ENCODE measurements at regions not wholly inside any gene's neighbourhood (a gene's known extent, or its start where the extent isn't known, plus 50 kb on each side); places are given as distances from the start of the nearest gene placed in this dataset.

- H2BK20ac ChIP-seq (ENCODE audit: low read depth, low read length, poor library complexity, severe bottlenecking) = no peak overlapping the region
- H3K23ac ChIP-seq (ENCODE audit: insufficient read length, low read depth, low read length) = no peak overlapping the region
- no CpG with 5 or more reads among the region's 6 CpGs for WGBS (ENCODE audit: extremely low coverage, insufficient read length, low lambda C conversion rate)
- Mint-ChIP-seq H3K27me3 (ENCODE audit: low read depth) (no peaks in the 10 kb centered on the region), H3K4me1 (0 out of 4 replicates have a peak, but pooled peaks cover 0 to 2% of the 10 kb centered on the region in 2 experiments), H3K36me3 (ENCODE audit: insufficient read depth in 1 of 3, low read depth in 3 of 3) (no peaks in the 10 kb centered on the region), H3K9me3 (peaks cover 0 to 3% of the 10 kb centered on the region in 2 experiments; a peak in 2 of 5 replicates), H3K27ac (no peak overlapping the region; a peak in 1 of 7 replicates), H3K4me3 (no peak overlapping the region)
- no peak overlapping the region for H3K14ac ChIP-seq (ENCODE audit: insufficient read depth, low read length)
- no peak overlapping the region for H2BK120ac ChIP-seq (ENCODE audit: low read depth, low read length, poor library complexity, severe bottlenecking)
- no peak overlapping the region for H3K18ac ChIP-seq (ENCODE audit: insufficient read length, low read depth, low read length)
- H2BK15ac ChIP-seq (ENCODE audit: low read depth, low read length) = no peak overlapping the region
- no peak overlapping the region for H4K5ac ChIP-seq (ENCODE audit: insufficient read length, low read depth, low read length)
- no peak overlapping the region for H4K8ac ChIP-seq (replicated peaks; ENCODE audit: insufficient read length, low read depth, low read length)
- no peaks in the 10 kb centered on the region for H3K27me3 ChIP-seq (ENCODE audit: insufficient read depth, low read length)
- no peak overlapping the region for H4K91ac ChIP-seq (ENCODE audit: insufficient read length, low read depth, low read length)
- no peak overlapping the region for H2AK5ac ChIP-seq (ENCODE audit: insufficient read length, low read length)
- H3K27ac ChIP-seq (ENCODE audit: insufficient read length, low read depth, low read length) = no peak overlapping the region
- no peak overlapping the region for H2BK12ac ChIP-seq (ENCODE audit: insufficient read length, low read depth, low read length)
- H3K4me2 ChIP-seq (ENCODE audit: insufficient read depth, insufficient read length, low read length) = no peak overlapping the region
- H2AFZ ChIP-seq (ENCODE audit: low read length) = no peak overlapping the region
- no peak overlapping the region for H3K9ac ChIP-seq (ENCODE audit: extremely low read depth, insufficient read length, low read length)
- TF ChIP-seq, protein P1, sequence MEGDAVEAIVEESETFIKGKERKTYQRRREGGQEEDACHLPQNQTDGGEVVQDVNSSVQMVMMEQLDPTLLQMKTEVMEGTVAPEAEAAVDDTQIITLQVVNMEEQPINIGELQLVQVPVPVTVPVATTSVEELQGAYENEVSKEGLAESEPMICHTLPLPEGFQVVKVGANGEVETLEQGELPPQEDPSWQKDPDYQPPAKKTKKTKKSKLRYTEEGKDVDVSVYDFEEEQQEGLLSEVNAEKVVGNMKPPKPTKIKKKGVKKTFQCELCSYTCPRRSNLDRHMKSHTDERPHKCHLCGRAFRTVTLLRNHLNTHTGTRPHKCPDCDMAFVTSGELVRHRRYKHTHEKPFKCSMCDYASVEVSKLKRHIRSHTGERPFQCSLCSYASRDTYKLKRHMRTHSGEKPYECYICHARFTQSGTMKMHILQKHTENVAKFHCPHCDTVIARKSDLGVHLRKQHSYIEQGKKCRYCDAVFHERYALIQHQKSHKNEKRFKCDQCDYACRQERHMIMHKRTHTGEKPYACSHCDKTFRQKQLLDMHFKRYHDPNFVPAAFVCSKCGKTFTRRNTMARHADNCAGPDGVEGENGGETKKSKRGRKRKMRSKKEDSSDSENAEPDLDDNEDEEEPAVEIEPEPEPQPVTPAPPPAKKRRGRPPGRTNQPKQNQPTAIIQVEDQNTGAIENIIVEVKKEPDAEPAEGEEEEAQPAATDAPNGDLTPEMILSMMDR (conservative IDR thresholded peaks at IDR 0.05) = no peak
- no peaks in the 10 kb centered on the region for H3K79me1 ChIP-seq (ENCODE audit: insufficient read depth, low read depth, low read length, poor library complexity, severe bottlenecking)
- no peak overlapping the region for H2BK5ac ChIP-seq (ENCODE audit: insufficient read length, low read length)
- H3K4me1 ChIP-seq (ENCODE audit: insufficient read depth, low read length) = no peaks in the 10 kb centered on the region; the same call in 1 of the 2 replicates
- H3K4ac ChIP-seq (ENCODE audit: low read depth, low read length) = no peak overlapping the region
- no peak overlapping the region for H3T11ph ChIP-seq (ENCODE audit: low read length)
- DNase-seq = no peak
- no peak overlapping the region for H3K56ac ChIP-seq (ENCODE audit: insufficient read length, low read depth, low read length)
- H4K20me1 ChIP-seq (ENCODE audit: control insufficient read depth, insufficient read depth, insufficient read length) = no peaks in the 10 kb centered on the region
- H3K23me2 ChIP-seq (ENCODE audit: insufficient read length, low read depth, low read length, poor library complexity, severe bottlenecking) = no peaks in the 10 kb centered on the region
- H3K9me3 ChIP-seq (ENCODE audit: control insufficient read depth, low read depth, low read length) = no peaks in the 10 kb centered on the region
- no peaks in the 10 kb centered on the region for H3K79me2 ChIP-seq (ENCODE audit: insufficient read depth, low read length)
These were observed 514.8 kb upstream of the ADARB2 start for GRCh38 chr10:2252096-2252495.
